Central memory CD4-positive, alpha-beta T cell (primary cell): ENCODE measurements at regions not wholly inside any gene's neighbourhood (a gene's known extent, or its start where the extent isn't known, plus 50 kb on each side); places are given as distances from the start of the nearest gene placed in this dataset.
"Not testable (repeated sequence)": the region's sequence is repeated elsewhere in the genome, so short reads cannot be mapped to it uniquely, and the experiment has no call there.

ENCODE experiments used
- DNase-seq: peaks from one replicate; pipeline ENCODE4 v3.0.0; 2022

DNA sequence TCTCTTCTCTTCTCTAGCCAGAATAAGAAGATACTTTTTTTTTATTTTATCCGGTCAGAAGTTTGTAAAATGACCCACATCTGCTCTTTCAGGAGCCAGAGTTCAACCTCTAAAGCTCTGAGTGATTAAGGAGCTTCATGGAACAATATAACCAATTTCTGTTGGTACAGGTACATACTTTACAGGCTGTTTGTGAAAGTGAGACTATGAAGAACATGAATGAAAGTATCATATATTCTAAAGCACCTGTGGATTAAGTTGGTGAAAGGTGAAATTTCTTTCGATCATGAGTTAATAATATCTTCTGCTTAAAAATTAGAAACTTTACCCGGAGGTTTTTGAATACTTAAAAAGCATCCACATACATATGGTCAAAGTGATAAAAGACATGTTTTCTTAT, 65.2 kb downstream of the DMRT2 start:
- no peak for DNase-seq

DNA sequence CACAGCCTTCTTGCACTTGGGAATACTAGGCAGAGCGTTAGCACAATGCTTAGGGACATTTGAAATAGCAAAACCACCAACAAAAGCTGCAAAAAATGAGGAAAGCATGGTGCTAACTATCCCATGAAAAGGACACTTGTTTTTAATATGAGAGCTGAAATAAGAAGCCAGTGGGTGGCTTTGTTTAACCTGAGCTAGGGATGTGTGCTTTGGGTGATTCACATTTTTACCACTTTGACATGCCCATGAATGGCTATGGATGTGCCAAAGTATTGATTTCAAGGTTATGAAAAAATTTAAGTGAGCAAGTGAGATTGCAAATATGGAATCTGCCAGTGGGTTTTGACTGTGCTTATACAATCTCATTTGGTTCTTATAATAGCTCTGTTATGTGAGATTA, 67.3 kb downstream of the DMRT2 start:
- DNase-seq, result no peak

DNA sequence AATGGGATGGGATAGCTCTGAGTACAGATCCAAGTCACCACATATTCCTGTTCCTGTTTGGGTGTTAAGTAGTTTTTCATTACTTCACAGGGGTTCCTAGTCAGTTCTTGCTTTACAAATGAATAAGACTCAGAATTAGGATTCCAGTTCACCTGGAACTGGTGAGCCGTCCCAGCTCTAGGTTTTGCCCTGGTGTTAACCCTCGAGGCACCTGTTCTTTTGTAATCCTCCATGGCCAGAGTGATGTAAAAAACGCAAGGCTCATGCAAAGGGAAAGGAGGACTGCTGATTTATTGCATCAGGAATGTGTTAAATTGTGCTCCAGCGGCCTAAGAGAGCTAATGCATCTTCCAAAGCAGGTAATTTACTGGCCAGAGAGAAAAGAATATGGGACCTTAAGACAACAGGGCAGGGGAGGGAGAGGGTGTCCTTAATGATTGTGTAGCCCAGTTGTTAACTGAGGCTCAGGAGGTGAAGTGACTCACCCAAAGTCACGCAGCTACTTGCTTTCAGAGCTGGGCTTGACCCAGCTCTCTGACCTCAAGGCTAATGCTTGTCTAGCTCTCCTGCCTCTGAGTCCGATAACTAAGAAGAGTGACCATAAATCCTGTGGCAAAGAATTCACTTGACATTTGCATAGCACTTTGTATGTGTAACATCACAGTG, 70.5 kb downstream of the DMRT2 start:
- no peak for DNase-seq

DNA sequence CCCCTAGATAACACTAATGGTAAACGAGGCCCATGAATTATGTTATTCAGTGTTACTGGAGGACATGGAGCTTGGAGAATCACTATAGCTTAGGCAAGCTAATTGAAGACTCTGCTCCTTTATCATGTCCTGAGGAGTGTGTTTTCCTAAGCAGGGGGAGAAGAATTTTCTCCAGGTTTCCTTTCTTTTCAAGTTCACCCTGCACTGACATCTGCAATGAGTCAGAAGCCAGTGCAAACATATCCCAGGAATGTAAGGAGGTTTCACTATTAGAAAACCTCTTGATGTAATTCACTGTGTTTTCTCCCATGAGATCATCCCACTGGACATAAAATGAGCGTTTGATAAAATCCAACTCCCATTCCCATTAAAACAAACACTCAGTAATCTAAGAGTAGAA, 75.6 kb downstream of the DMRT2 start:
- DNase-seq, result no peak

DNA sequence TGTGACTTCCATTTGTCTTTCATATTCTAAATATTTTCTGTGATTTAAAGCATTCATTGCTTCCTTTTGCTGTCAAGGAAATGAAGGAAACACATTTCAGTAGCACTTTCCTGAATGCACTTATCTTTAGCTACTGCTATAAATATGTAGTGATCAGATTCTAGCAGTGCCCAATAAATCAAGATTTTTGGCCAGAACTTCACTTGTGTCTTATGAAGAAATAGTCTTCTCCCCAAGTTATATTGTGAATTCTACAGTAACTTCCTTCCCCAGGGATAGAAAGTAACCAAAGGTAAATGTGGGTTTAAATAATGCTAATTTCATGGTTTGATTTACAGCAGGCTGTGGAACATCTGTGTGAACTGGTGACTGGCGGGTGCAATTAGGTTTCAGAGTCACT, 77.9 kb downstream of the DMRT2 start:
- DNase-seq, result no peak

DNA sequence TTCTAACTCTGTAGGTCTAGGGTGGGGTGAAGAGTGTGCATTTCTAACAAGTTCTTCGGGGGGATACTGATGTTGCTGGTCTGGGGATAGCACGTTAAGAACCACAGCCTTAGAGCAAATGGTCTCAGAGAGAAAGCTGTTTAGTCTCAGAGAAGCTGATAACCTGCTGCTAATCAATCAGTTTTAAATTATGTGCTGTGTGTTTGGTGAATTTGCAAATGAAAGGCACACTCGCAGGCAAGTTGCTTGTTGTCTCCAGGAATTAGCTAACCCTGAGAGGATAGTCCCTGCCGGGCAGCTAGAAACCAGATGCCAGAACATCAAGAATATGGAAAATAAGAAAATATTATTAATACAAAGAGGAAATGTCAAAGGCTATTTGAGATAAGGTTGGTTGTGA, 79.2 kb downstream of the DMRT2 start:
- no peak for DNase-seq

DNA sequence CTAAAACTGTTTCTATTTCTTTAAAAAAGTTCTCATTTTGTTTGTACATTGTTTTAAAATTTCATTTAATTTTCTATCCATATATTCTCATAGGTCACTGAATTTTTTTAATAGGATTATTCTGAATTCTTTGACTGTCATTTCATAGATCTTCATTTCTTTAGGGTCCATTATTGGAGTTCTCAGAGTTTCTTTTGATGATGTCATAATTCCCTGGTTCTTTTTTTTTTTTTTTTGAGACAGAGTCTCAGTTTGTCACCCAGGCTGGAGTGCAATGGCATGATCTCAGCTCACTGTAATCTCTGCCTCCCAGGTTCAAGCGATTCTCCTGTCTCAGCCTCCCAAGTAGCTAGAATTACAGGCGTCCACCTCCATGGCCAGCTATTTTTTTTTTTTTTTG, 89.9 kb downstream of the DMRT2 start:
- no peak for DNase-seq

DNA sequence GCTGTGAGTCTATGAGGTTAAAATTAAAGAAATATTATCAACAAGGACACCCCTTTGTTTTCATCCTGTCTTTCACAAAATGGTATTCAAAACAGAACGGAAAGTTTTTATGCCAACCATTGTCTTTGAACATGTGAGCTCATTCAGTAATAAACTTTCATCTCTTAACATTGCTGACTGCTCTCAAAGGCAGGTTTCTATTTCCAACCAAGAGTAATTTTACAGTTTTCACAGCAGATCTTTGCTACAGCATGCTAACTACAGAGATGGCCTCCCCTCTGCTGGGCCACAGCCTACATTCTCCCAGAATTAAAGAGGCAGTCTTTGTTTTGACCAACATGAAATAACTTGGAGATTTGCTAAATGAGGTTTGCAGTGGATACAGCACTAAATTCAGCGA, 101.5 kb downstream of the DMRT2 start:
- DNase-seq, result no peak

DNA sequence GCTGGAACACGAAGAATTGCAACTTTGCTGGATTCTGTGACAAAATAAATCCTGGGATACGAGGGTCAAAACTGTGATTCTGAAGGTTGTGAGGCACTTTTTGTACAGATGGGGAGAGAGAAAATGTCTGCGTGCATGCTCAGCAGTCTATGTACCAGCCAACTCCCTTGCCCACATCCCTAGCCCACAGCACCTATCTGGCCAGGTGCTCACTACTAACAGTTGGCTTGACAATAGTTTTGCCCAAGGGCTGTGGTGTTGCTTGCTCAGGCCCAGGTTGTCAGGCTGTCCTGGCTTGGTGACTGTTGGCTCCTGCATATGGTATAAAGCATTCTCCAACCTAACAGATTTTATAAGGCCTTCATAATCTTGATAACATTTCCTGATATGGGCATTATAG, 102.0 kb downstream of the DMRT2 start:
- no peak for DNase-seq

DNA sequence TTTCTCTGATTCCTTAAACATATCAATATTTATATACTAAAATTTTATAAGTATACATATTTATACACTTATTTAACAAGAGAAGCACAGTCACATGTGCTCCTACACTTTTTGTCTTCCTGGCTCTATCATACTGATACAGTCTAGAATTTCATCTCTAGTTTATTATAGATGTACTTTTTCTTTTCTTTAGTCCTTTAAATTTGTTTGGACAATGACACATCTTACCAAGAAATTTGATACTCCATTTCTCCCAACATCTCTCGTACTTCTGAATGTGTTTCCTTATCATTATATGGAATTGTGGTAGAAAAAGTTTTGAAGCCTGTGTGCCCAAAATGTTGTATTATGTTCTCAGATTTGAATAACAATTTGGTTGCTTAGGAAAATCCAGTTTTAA, 104.6 kb downstream of the DMRT2 start:
- DNase-seq, result no peak

DNA sequence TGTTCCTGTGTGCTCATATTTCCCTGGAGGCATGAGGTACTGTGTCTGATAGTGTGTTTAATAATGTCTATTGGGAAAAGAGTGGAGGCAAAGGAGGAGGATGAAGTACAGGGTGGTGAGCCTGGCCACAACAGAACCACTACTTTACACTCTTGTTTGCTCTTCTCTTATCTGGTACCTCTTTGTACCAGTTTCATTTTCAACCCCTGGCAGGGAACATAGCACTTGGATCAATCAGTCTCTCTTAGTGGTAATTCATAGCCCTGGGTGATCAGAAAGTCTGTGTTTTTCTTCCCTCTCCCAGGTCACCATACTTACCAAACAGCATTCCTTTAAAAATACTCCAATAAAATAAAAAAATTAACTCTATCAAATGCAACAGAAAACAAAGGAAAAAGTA, 105.4 kb downstream of the DMRT2 start:
- no peak for DNase-seq

DNA sequence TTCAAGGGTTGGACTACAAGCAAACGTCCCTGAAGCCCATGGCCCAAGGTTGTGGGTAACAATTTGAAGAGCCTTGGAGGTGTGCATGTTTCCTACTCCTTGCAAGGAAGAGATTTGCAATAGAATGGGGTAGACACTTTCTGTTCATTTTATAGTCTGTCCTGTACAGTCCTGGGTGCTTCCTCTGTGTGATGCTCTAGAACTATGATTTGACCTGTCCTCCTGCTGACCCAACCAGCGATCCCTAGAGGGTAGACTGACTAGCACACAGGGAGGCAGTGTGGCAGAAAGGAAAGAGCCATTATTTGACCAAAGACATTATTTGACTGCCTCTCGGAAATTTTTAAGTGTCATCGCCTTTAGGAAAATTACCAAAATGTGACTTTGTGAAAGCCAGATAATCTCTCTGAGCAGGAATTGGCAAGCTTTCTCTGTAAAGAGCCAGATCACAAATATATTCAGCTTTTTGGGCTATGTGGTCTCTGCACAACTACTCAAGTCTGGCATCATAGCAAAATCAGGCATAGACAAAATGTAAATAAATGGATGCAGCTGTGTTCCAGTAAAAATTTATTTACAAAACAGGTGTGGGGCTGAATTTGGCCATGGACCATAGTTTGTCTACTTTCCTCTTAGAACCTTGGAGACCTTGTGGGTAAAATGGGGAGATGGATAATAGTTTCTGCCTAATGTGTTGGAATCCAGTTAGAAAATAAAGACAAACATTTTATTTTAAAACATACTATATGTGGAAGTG, 106.8 kb downstream of the DMRT2 start:
- no peak for DNase-seq

DNA sequence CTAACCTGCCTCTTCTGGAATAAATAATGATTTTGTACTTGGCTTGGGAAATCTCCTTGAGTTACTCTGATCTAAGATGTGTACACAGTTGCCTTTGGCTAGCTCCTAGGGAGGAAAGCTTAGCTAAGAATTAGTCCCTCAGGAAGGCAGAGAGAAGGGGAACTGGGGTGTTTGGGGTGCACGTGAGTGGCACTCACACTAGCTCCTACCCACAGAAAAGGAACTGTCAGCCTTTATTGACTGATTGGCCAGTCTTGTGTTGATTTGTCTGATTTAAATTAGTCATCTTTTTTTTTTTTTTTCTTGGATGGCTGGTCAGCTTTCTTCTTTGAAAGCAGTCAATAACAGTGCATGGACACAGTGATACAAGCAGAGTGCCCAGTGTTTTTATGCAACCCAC, 107.7 kb downstream of the DMRT2 start:
- DNase-seq, result no peak

DNA sequence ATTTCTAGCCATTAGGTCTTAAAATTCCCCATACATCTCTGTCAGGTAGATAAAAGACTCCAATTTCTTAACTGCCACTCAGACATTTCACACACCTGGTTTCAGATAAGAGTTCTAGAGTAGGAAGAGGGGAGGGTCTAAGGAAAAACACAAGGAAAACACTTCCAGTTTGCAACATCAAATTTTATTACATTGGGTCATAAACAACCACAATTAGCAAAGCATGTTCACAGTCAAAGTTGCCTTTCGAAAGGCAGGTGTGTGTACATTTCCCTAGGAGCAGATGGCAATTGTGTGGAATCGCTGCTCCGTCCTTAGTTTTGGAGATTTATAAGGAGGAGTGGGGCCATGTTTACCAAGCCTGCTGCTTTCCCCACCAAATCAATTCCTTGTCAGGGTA, 120.8 kb downstream of the DMRT2 start:
- no peak for DNase-seq

DNA sequence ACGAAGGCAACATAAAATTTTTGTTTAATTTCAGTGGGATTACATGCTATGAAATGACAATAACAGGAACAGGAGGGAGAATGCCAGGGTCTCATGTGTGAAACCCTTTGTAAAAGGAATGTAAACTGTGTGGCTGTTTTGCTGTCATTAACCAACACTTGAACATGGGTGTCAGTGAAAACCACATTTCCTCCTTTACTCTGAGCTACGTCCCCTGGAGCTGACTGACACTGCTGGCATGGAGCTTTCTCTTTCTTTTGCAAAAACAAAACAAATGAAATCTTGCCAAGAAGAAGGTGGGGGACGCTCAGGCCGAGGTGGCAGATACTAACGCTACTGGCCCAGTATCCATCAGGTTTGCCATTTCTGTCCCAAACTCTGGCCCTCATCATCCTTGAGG, 121.4 kb downstream of the DMRT2 start:
- no peak for DNase-seq

DNA sequence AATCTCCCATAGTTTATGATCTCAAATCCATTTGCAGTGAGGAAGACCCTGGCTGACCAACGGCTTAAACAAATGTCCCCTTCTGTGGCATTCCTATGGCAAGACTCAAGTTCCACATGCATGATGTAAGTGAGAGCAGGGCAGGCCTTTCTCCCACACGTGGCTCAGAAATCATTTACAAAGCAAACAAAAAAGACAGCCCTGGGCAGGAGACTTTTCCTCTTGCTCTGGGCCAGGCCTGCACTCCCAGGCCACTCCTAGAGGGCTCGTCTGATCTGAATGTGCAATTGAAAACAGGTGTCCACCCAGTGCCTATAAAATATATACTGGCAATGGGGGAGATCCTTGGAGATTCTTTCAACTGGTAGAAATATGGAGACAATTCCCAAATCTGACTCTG, 123.1 kb downstream of the DMRT2 start:
- DNase-seq, result no peak

DNA sequence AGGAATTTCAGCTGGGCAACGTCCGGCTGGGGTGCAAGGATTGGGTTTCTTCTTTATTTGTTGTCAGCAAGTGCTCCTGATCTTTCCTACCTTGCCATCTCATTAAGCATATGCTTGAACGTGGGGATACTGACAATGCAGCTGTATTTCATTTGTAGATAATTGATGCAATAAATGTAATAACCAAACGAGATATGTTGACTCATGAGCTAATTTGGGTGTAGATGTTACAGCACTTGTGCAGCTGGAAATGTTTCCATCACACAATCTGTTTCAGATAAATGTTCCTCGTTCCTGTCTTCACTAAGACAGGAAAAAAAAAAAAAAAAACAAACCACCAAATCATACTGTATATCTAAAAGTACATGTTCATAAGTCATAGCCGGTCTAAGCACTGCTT, 123.8 kb downstream of the DMRT2 start:
- no peak for DNase-seq

DNA sequence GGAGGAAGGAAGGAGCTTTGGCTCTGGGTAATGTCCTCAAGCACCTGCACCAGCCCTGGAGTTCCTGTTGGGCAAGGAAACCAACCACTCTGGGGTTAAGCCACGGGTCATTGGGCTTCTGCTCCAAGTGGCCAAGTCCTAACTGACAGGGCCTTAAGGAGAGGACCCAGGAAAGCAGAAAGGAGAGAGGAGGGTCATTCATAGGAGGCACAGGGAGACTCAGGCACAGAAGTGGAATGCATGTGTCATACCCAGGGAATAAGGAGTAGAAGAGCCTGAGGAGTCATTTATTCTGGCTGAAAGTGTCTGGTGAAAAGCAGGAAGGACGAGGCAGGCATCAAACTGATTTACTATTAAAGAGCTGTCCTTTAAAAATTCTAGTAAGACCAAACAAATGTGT, 129.2 kb downstream of the DMRT2 start:
- no peak for DNase-seq

DNA sequence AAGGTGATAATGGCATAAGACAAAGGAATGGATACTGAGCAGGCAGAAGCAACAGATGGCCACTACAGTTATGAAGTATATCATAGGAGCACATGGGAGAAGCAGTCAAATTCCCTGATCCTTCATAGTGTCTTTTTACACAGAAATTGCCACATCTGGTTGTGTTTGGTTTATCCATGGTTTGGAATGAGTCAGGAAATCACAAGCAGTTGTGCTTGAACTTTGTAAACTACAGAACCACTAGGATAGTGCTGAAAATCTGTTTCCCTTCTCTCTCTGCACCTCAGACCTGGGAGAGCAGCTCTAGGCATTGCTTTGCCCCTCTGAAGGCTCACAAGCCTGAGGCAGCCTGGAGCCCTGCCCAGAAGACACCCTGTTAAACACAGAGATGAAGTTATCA, 134.0 kb downstream of the DMRT2 start:
- DNase-seq, result no peak

DNA sequence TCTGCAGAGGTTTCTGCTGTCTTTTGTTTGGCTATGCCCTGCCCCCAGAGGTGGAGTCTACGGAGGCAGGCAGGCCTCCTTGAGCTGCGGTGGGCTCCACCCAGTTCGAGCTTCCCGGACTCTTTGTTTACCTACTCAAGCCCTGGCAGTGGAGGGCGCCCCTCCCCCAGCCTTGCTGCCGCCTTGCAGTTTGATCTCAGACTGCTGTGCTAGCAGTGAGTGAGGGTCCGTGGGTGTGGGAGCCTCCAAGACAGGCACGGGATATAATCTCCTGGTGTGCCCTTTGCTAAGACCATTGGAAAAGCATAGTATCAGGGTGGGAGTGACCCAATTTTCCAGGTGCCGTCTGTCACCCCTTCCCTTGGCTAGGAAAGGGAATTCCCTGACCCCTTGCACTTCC, 137.0 kb downstream of the DMRT2 start:
- DNase-seq, result not testable (repeated sequence)

DNA sequence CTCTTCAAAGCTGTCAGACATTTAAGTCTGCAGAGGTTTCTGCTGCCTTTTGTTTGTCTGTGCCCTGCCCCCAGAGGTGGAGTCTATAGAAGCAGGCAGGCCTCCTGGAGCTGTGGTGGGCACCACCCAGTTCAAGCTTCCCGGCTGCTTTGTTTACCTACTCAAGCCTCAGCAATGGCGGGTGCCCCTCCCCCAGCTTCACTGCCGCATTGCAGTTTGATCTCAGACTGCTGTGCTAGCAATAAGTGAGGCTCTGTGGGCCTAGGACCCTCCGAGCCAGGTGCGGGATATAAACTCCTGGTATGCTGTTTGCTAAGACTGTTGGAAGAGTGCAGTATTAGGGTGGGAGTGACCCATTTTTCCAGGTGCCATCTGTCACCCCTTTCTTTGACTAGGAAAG, 145.5 kb downstream of the DMRT2 start:
- not testable (repeated sequence) for DNase-seq

DNA sequence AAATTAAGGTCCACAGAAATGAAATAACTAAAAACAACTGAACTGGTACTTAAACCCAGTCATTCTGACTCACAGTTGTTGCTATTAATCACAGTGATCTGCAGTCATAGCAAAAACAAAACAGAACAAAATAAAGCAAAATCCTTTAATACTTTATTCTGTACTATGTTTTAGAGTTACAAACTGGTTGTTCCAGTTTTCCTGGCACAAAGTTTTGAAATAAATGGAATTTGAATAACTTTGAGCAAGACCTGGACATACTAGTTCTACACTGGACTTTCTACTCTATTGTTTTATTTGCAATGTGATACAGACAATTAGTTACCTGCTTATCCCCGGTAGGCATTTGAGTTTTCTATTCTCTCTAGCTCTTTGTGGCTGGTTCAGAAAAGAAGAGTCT, 147.9 kb downstream of the DMRT2 start:
- DNase-seq, result no peak

DNA sequence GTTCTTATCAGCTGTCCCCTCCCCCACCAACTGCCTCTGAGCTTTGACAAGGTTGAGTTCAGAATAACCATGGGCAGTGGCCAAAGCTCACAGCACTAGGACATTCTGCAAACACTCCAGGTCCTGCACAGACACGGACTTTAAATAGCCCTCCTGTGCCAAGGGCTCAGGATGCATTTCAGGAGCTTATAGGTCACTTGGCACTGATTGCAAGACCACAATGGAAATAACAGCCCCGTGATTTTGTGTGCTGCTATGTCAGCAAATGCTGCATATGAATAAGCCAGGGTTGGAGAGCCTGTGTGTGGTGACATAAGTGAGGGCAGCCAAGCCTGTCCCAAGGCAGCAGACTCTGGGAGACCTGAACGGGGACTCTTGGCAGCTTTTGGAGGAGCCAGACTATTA, 150.7 kb downstream of the DMRT2 start:
- DNase-seq, result no peak

DNA sequence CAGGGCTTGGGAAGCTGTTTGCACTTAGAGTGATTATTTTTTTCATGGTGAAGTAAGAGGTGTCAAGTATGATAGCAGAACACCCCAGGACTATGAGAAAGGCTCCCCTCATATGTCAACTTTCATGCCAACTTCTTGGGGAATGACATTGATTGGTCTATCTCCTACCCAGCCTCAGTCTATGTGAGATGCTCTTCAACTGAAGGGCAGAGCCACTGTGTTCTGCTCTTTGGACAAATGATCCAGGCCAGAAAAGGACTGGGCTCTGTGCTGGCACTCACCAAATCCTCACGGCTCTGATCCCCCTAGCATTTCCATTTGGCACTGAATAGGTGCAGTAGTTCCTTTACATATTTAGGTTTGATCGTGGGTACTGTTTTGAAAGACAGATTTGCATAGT, 151.1 kb downstream of the DMRT2 start:
- no peak for DNase-seq

DNA sequence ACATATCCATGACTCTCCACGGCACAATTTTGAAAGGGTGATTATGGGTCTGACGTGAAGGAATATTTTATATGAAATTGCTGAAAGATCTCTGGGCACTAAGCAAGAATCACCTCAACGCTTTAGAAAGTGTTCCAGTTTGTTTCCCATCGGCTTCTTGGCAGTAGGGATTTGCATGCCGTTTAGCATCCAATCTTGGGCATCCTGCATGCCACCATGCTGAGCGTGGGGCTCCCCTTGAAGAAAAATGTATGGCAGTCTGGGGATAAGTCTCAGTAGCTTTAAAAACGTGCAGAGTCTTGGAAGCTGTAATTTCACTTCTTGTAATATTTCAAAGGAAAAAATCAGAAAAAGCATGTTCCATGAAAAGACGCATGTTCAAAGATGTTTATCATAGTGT, 151.7 kb downstream of the DMRT2 start:
- no peak for DNase-seq
